Dendritic cell treated with granulocyte-macrophage colony-stimulating factor and Interleukin-4, amounts not matched to agents 40 ng/mL and 50 ng/mL, for 4 days (primary cell): ENCODE measurements at regions not wholly inside any gene's neighbourhood (a gene's known extent, or its start where the extent isn't known, plus 50 kb on each side); places are given as distances from the start of the nearest gene placed in this dataset.
"Not testable (repeated sequence)": the region's sequence is repeated elsewhere in the genome, so short reads cannot be mapped to it uniquely, and the experiment has no call there.

Experiments used
- H3K27ac Mint-ChIP-seq: one replicate; pipeline ENCODE4 v1.8.0; 2022; ENCODE audit warnings: mild to moderate bottlenecking, mixed read lengths
- H3K27me3 Mint-ChIP-seq: one replicate; pipeline ENCODE4 v1.8.0; 2022; ENCODE audit warnings: mild to moderate bottlenecking, mixed read lengths
- H3K36me3 Mint-ChIP-seq: one replicate; pipeline ENCODE4 v1.8.0; 2022; ENCODE audit warnings: low read depth, mixed read lengths
- H3K4me1 Mint-ChIP-seq: one replicate; pipeline ENCODE4 v1.8.0; 2022; ENCODE audit warnings: low read depth, mixed read lengths
- H3K4me3 Mint-ChIP-seq: one replicate; pipeline ENCODE4 v1.8.0; 2022; ENCODE audit warnings: mild to moderate bottlenecking, moderate library complexity, mixed read lengths
- H3K9me3 Mint-ChIP-seq: one replicate; pipeline ENCODE4 v1.8.0; 2022; ENCODE audit warnings: mixed read lengths
- intact Hi-C: fragments of 100-400 bp; cut with micrococcal nuclease; formaldehyde crosslinking; loops from one replicate; pipeline ENCODE4 v1.15.0; 2022

DNA sequence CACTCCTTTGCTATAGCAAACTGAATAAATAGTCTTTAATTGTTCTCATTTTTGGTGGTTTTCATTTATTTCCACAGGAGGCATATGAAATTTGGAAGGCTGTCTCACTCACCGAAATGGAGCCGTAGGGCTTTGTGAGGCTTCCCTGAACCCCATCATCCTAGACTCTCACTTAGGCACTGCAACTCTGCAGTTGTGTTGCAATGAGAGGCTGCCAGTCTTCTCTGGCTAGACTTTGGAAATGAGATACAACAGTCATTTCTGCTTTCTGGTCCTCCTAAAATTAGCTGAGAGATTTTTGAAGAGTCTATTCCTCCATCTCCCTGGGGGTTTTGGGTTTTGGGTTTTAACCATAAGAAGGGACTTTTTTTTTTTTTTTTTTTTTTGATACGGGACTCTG, 146.5 kb downstream of the SH3BGRL start:
- intact Hi-C loops, result no loop called here
- no peak overlapping the region for H3K27ac Mint-ChIP-seq

DNA sequence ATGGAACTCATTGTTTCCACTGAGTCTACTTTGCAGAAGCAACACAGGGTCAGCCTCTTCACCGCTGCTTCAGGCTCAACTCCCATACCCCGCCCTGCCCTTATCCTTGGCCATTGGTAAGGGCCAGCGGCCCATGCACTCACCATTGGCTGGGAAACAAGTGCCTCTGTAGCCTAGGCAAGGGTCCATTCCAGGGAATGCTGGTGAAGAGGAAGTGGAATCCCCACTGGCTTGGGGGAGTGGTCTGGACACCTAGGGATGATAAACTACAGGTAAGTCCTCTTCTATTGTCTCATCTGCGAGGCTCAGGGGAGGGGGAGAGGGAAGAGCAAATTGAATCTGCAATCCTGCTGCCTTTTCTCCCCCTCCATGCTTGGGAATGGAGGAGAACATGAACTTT, 153.1 kb downstream of the SH3BGRL start:
- intact Hi-C loops, result no loop called here
- H3K4me1 Mint-ChIP-seq, result peaks cover 16% of the 10 kb centered on the region
- H3K9me3 Mint-ChIP-seq, result peaks cover 6% of the 10 kb centered on the region
- H3K4me3 Mint-ChIP-seq, result no peak overlapping the region
- H3K27ac Mint-ChIP-seq, result no peak overlapping the region
- peaks cover 6% of the 10 kb centered on the region for H3K36me3 Mint-ChIP-seq
- no peaks in the 10 kb centered on the region for H3K27me3 Mint-ChIP-seq

More for the DNA sequence above, 146.5 kb downstream of the SH3BGRL start:
- Mint-ChIP-seq H3K36me3 (peaks cover 30% of the 10 kb centered on the region), H3K27me3 (no peaks in the 10 kb centered on the region), H3K4me3 (no peak overlapping the region), H3K4me1 (peaks cover 29% of the 10 kb centered on the region), H3K9me3 (no peaks in the 10 kb centered on the region)

DNA sequence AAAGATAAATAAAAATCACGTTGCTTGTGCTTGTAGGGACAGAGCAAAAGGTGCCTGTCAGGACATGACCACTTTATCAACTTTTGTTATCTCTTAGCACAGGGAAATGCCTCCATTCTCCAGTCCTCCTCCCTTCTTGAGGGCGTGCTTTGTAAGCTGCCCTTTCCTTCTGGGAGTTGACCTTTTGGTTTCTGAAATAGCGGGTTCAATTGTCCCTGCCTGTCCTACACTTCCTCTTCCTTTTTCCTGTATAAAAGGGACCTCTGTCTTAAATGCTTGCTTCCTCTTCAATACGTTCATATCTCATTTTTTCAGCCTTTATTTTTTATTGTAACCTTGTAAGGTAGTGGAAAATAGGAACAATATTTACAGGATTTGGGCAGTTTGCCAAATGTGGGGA, 153.5 kb downstream of the SH3BGRL start:
- Mint-ChIP-seq H3K36me3 (peaks cover 6% of the 10 kb centered on the region), H3K9me3 (peaks cover 6% of the 10 kb centered on the region), H3K4me1 (peaks cover 17% of the 10 kb centered on the region), H3K27me3 (no peaks in the 10 kb centered on the region), H3K4me3 (no peak overlapping the region), H3K27ac (no peak overlapping the region)
- intact Hi-C loops, result no loop called here

DNA sequence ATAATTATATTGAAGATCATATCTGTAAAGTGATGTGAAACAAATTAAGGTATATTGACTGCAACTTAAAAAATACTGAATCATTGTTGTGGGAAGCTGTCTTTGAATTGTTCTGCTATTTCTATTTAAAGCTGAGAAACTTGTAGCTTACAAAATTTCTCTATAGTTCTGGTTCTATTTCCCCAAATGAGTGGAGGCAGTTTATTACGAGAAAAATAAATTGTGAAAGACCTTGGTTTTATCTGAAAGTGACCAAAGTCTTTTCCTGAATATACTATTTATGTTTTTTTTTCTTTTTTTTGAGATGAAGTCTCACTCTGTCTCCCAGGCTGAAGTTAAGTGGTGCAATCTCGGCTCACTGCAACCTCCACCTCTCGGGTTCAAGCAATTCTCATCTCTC, 165.4 kb downstream of the SH3BGRL start:
- intact Hi-C loops, result loop anchor here (10.0 kb wide), 1 partner anchor 562 kb away; the partner anchor contains the start of gene BRWD3
- Mint-ChIP-seq H3K36me3 (no peaks in the 10 kb centered on the region), H3K4me3 (no peak overlapping the region), H3K27ac (no peak overlapping the region), H3K4me1 (no peaks in the 10 kb centered on the region), H3K27me3 (no peaks in the 10 kb centered on the region), H3K9me3 (no peaks in the 10 kb centered on the region)

DNA sequence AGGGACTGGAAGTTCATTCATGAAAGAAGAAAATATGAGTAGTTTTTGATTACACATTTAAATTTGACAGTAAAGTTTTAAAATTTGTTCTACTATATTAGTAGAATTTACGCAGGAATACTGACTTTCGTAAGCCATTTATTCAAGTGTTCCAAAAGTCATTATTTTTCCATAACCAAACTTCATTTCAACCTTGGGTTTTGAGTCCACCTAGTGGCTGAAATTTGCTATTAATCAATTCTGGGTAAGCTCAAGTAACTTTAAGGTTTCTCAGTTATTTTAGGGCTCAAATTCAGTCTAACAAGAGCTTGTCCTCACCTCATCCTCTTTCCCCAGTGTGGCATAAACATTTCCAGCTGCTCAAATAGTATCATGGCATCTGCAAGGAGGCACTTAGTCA, 175.4 kb downstream of the SH3BGRL start:
- H3K9me3 Mint-ChIP-seq, result no peaks in the 10 kb centered on the region
- H3K27ac Mint-ChIP-seq, result no peak overlapping the region
- no peaks in the 10 kb centered on the region for H3K36me3 Mint-ChIP-seq
- H3K27me3 Mint-ChIP-seq, result peaks cover 2% of the 10 kb centered on the region
- H3K4me1 Mint-ChIP-seq, result peaks cover 5% of the 10 kb centered on the region
- intact Hi-C loops, result loop anchor here (1.0 kb wide), 1 partner anchor 203 kb away; no protein-coding TSS in a partner anchor
- no peak overlapping the region for H3K4me3 Mint-ChIP-seq

DNA sequence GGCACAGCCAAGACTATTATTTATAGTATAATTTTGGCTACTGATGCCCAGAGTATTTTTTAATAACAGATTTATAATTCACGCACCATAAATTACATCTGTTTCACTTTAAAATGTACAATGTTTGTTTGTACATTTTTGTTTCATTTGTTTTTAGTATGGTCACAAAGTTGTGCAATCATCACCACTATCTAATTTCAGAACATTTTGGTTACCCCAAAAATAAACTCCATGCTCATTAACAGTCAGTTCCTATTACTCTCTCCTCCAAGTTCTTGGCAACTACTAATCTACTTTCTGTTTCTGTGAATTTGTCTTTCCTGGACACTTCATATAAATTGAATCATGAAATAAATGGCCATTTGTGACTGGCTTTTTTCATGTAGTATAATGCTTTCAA, 176.7 kb downstream of the SH3BGRL start:
- Mint-ChIP-seq H3K4me3 (no peak overlapping the region), H3K9me3 (no peaks in the 10 kb centered on the region), H3K27me3 (peaks cover 2% of the 10 kb centered on the region), H3K27ac (no peak overlapping the region), H3K36me3 (no peaks in the 10 kb centered on the region), H3K4me1 (peaks cover 5% of the 10 kb centered on the region)
- intact Hi-C loops, result no loop called here

DNA sequence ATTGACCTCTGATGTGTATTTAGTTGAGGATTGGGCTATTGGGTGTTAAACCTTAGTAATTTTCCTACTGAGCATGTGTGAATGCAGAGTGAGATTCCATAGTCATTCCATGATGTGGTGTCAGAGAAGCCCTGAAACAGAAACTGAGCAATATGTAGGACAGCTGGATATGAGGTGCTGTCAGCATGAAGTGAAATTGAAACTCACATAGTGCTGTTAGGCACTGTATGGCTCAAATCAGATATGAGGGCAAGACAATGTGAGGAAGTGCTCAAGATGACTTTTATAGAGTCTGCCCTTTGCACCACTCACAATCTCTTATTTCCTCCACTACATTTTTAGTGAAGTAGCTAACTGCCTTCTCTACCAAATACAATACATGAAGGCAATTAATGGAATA, 188.3 kb downstream of the SH3BGRL start:
- no peak overlapping the region for H3K27ac Mint-ChIP-seq
- no peaks in the 10 kb centered on the region for H3K4me1 Mint-ChIP-seq
- H3K4me3 Mint-ChIP-seq, result no peak overlapping the region
- H3K36me3 Mint-ChIP-seq, result no peaks in the 10 kb centered on the region
- intact Hi-C loops, result no loop called here
- no peaks in the 10 kb centered on the region for H3K9me3 Mint-ChIP-seq
- H3K27me3 Mint-ChIP-seq, result no peaks in the 10 kb centered on the region

DNA sequence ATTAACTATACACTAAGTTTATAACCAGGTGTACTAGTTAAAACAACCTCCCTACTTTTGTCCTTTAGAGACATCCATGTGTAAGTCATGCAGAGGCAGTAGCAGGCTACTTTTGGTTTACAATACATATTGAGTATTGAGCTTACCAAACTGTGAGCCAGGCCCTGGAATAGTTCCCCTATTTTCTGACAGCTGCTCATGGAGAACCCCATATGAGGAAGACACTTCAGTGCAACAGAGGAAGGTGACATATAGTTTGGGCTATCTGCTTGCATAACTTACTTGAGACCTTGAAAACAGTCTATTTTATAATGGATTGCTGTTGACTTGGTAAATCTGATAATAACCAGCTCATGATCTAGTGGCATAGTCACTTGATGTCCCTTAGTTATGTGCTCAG, 190.5 kb downstream of the SH3BGRL start:
- H3K27me3 Mint-ChIP-seq, result no peaks in the 10 kb centered on the region
- H3K4me3 Mint-ChIP-seq, result no peak overlapping the region
- H3K4me1 Mint-ChIP-seq, result no peaks in the 10 kb centered on the region
- H3K27ac Mint-ChIP-seq, result no peak overlapping the region
- H3K36me3 Mint-ChIP-seq, result no peaks in the 10 kb centered on the region
- intact Hi-C loops, result no loop called here
- H3K9me3 Mint-ChIP-seq, result no peaks in the 10 kb centered on the region

DNA sequence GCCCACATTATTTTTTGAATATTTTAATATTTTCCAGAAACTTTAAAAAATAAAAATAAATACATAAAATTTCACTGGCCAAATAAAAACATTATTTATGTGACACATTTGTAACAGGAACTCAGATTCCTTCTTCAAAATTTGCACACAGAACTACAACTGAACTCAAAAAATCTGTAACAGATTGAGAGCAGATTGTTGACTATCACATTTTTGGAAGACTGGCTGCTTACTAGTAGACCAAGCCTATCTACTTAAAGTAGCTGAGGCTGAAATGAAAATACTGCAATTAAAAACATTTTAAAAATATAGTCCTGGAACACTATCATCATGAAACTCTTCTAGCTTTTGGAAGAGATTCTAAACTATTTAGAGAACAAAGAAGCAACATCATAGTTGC, 203.9 kb downstream of the SH3BGRL start:
- H3K4me3 Mint-ChIP-seq, result no peak overlapping the region
- no peak overlapping the region for H3K27ac Mint-ChIP-seq
- H3K27me3 Mint-ChIP-seq, result no peaks in the 10 kb centered on the region
- H3K4me1 Mint-ChIP-seq, result no peaks in the 10 kb centered on the region
- H3K36me3 Mint-ChIP-seq, result no peaks in the 10 kb centered on the region
- H3K9me3 Mint-ChIP-seq, result no peaks in the 10 kb centered on the region
- intact Hi-C loops, result no loop called here

DNA sequence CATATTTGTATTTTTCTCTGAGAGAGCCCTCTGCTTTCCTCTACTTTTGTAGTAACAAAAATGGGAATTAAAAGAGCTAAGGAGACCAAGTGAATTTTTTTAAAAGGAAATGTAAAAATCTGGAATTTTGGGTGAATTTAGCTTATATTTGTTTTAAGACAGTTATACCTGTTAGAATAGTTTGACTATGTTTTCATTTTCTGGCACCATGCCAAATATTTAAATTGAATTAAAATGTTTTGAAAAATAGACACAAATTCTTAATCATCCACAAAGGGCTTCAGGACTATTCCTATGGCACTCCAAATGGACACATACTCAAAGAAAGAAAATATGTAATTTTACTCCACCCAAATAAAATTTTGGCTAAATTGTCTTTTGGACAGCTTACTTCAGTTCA, 209.6 kb downstream of the SH3BGRL start:
- no peaks in the 10 kb centered on the region for H3K27me3 Mint-ChIP-seq
- no peaks in the 10 kb centered on the region for H3K9me3 Mint-ChIP-seq
- intact Hi-C loops, result no loop called here
- H3K4me1 Mint-ChIP-seq, result no peaks in the 10 kb centered on the region
- no peaks in the 10 kb centered on the region for H3K36me3 Mint-ChIP-seq
- no peak overlapping the region for H3K4me3 Mint-ChIP-seq
- no peak overlapping the region for H3K27ac Mint-ChIP-seq

DNA sequence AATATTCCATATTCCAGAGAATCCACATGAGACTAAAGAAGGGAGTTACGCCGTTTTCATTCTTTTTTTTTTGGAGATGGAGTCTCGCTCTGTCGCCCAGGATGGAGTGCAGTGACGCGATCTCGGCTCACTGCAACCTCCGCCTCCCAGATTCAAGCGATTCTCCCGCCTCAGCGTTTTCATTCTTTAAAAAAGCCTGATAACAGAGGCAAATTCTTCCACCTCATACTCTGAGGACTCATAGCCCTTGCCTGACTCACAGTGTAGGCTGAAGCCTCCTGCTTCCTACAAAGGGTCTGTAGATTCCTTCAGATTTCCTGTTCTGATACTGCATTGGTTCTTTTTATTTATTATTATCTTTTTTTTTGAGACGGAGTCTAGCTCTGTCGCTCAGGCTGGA, 210.5 kb downstream of the SH3BGRL start:
- Mint-ChIP-seq H3K27ac (no peak overlapping the region), H3K36me3 (no peaks in the 10 kb centered on the region), H3K4me3 (no peak overlapping the region), H3K9me3 (no peaks in the 10 kb centered on the region), H3K4me1 (no peaks in the 10 kb centered on the region), H3K27me3 (peaks cover 2% of the 10 kb centered on the region)
- intact Hi-C loops, result no loop called here

DNA sequence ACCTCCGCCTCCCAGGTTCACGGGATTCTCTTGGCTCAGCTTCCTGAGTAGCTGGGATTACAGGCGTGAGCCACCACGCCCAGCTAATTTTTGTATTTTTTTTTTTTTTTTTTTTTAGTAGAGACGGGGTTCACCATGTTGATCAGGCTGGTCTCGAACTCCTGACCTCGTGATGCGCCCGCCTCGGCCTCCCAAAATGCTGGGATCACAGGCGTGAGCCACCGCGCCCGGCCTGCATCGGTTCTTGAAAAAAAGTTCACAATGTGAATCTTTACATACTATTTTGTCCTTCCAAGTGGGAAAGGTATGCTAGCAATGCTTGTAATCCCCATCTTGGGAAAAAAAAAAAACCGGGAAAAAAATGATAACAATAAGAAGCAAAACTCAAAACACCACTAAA, 211.0 kb downstream of the SH3BGRL start:
- H3K27ac Mint-ChIP-seq, H3K36me3 Mint-ChIP-seq, intact Hi-C loops, H3K4me1 Mint-ChIP-seq, H3K9me3 Mint-ChIP-seq, H3K27me3 Mint-ChIP-seq, H3K4me3 Mint-ChIP-seq: not testable (repeated sequence)

DNA sequence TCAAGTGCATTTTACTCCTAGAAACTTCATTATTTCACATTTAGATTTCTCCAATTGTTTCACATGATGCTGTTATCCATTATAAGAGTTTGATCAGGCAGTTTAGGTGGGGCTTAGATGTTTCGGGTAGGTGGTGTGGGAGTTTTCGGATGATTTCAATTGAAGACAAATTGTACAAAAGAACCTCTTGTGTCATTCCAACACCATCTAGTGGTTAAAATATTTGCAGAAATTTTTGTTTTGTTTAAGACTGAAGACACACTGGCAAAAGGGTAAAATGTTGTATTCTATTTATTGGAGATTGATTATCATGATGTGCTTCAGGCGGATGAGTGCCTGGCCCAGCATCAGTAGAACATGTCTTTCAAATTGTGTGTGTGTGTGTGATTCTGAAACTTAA, 212.7 kb downstream of the SH3BGRL start:
- no peak overlapping the region for H3K27ac Mint-ChIP-seq
- intact Hi-C loops, result no loop called here
- H3K36me3 Mint-ChIP-seq, result no peaks in the 10 kb centered on the region
- H3K4me1 Mint-ChIP-seq, result no peaks in the 10 kb centered on the region
- H3K9me3 Mint-ChIP-seq, result no peaks in the 10 kb centered on the region
- peaks cover 2% of the 10 kb centered on the region for H3K27me3 Mint-ChIP-seq
- H3K4me3 Mint-ChIP-seq, result no peak overlapping the region
